Astrocyte (in vitro differentiated cells and primary cell): ENCODE measurements at regions not wholly inside any gene's neighbourhood (a gene's known extent, or its start where the extent isn't known, plus 50 kb on each side); places are given as distances from the start of the nearest gene placed in this dataset.

Source experiments
- DNase-seq: peaks from one replicate; pipeline ENCODE4 v3.0.0-alpha.2; 2010; ENCODE audit warnings: low read depth
- FAIRE-seq: peaks from 2 replicates; lab custom pipeline; 2011; peaks lifted over from hg19 to GRCh38; lab: Jason Lieb, UNC
- H2AFZ ChIP-seq: 2 replicates; pipeline ENCODE4 v1.6.0; 2012; ENCODE audit warnings: low read depth, low read length, inconsistent platforms
- H3K27ac ChIP-seq: 2 replicates; pipeline ENCODE4 v1.5.1; 2011; ENCODE audit warnings: low read depth, low read length, inconsistent platforms
- H3K27me3 ChIP-seq: 2 replicates; pipeline ENCODE4 v1.6.0; 2011; ENCODE audit warnings: low read length, inconsistent platforms; ENCODE audit not compliant: insufficient read depth
- H3K36me3 ChIP-seq: 2 replicates; pipeline ENCODE4 v1.5.1; 2011; ENCODE audit warnings: low read length, inconsistent platforms; ENCODE audit not compliant: insufficient read depth
- H3K4me1 ChIP-seq: 2 replicates; pipeline ENCODE4 v1.5.1; 2011; ENCODE audit warnings: low read length, inconsistent platforms; ENCODE audit not compliant: insufficient read depth
- H3K4me2 ChIP-seq: 2 replicates; pipeline ENCODE4 v1.6.0; 2012; ENCODE audit warnings: low read length, inconsistent platforms
- H3K4me3 ChIP-seq: 2 replicates; pipeline ENCODE4 v1.5.1; 2011; ENCODE audit warnings: low read depth, mild to moderate bottlenecking, low read length, inconsistent platforms; ENCODE audit not compliant: insufficient read depth
- H3K79me2 ChIP-seq: 2 replicates; pipeline ENCODE4 v1.6.0; 2012; ENCODE audit warnings: mild to moderate bottlenecking, low read length, inconsistent platforms; ENCODE audit not compliant: insufficient read depth
- H3K9ac ChIP-seq: 2 replicates; pipeline ENCODE4 v1.6.0; 2012; ENCODE audit warnings: mild to moderate bottlenecking, low read length, inconsistent platforms
- H3K9me3 ChIP-seq: 2 replicates; pipeline ENCODE4 v1.5.1; 2012; ENCODE audit warnings: low read depth, mild to moderate bottlenecking, low read length, inconsistent platforms; ENCODE audit not compliant: insufficient read depth
- H4K20me1 ChIP-seq: 2 replicates; pipeline ENCODE4 v1.6.0; 2012; ENCODE audit warnings: low read length, inconsistent platforms; ENCODE audit not compliant: insufficient read depth
- H3K27ac Mint-ChIP-seq: one replicate; pipeline ENCODE4 v1.8.0; 2021; ENCODE audit warnings: mild to moderate bottlenecking, mixed read lengths; ENCODE audit not compliant: unreplicated experiment
- H3K27me3 Mint-ChIP-seq: one replicate; pipeline ENCODE4 v1.8.0; 2021; ENCODE audit warnings: low read depth, mixed read lengths; ENCODE audit not compliant: unreplicated experiment
- H3K36me3 Mint-ChIP-seq: one replicate; pipeline ENCODE4 v1.8.0; 2021; ENCODE audit warnings: low read depth, mixed read lengths; ENCODE audit not compliant: unreplicated experiment
- H3K4me1 Mint-ChIP-seq: one replicate; pipeline ENCODE4 v1.8.0; 2021; ENCODE audit warnings: low read depth, mixed read lengths; ENCODE audit not compliant: unreplicated experiment
- H3K4me3 Mint-ChIP-seq: one replicate; pipeline ENCODE4 v1.8.0; 2021; ENCODE audit warnings: mild to moderate bottlenecking, moderate library complexity, mixed read lengths; ENCODE audit not compliant: unreplicated experiment
- H3K9me3 Mint-ChIP-seq: one replicate; pipeline ENCODE4 v1.8.0; 2021; ENCODE audit warnings: mild to moderate bottlenecking, mixed read lengths; ENCODE audit not compliant: unreplicated experiment
- CTCF ChIP-seq: IDR thresholded peaks from 2 replicates; pipeline ENCODE4 v1.5.1; 2011; ENCODE audit warnings: low read depth, mild to moderate bottlenecking, inconsistent platforms, low read length, moderate library complexity; ENCODE audit not compliant: insufficient read depth
- EZH2 ChIP-seq: IDR thresholded peaks from 2 replicates; pipeline ENCODE4 v1.6.1; 2012; ENCODE audit warnings: mild to moderate bottlenecking, low read length, inconsistent platforms; ENCODE audit not compliant: insufficient read depth

GRCh38 chr1:68651115-68651514 is 154.2 kb upstream of the DEPDC1 start:
- no peak for FAIRE-seq
- H3K36me3 ChIP-seq, result no peaks in the 10 kb centered on the region

GRCh38 chr1:68653882-68654281 is 157.0 kb upstream of the DEPDC1 start:
- Histone ChIP-seq H3K4me3 (no peak overlapping the region), H3K79me2 (no peaks in the 10 kb centered on the region), H2AFZ (no peak overlapping the region), H3K9me3 (no peaks in the 10 kb centered on the region), H3K36me3 (no peaks in the 10 kb centered on the region), H3K27me3 (no peaks in the 10 kb centered on the region), H3K9ac (no peak overlapping the region), H3K4me1 (no peaks in the 10 kb centered on the region), H4K20me1 (no peaks in the 10 kb centered on the region), H3K4me2 (no peak overlapping the region), H3K27ac (no peak overlapping the region)
- H3K4me1 Mint-ChIP-seq, result no peaks in the 10 kb centered on the region
- no peaks in the 10 kb centered on the region for H3K9me3 Mint-ChIP-seq
- no peaks in the 10 kb centered on the region for H3K27me3 Mint-ChIP-seq
- H3K27ac Mint-ChIP-seq, result no peak overlapping the region
- no peak for TF ChIP-seq CTCF
- TF ChIP-seq EZH2, result no peak
- no peak for FAIRE-seq
- DNase-seq, result no peak
- no peaks in the 10 kb centered on the region for H3K36me3 Mint-ChIP-seq
- H3K4me3 Mint-ChIP-seq, result no peak overlapping the region

More at GRCh38 chr1:68651115-68651514, 154.2 kb upstream of the DEPDC1 start:
- no peak overlapping the region for H2AFZ ChIP-seq
- Mint-ChIP-seq H3K9me3 (no peaks in the 10 kb centered on the region), H3K27me3 (no peaks in the 10 kb centered on the region), H3K27ac (no peak overlapping the region), H3K36me3 (no peaks in the 10 kb centered on the region), H3K4me1 (no peaks in the 10 kb centered on the region), H3K4me3 (no peak overlapping the region)
- H3K79me2 ChIP-seq, result no peaks in the 10 kb centered on the region
- H4K20me1 ChIP-seq, result no peaks in the 10 kb centered on the region
- no peak overlapping the region for H3K9ac ChIP-seq
- H3K4me3 ChIP-seq, result no peak overlapping the region
- no peaks in the 10 kb centered on the region for H3K27me3 ChIP-seq
- no peaks in the 10 kb centered on the region for H3K9me3 ChIP-seq
- TF ChIP-seq CTCF (no peak), EZH2 (no peak)
- DNase-seq, result no peak
- H3K4me1 ChIP-seq, result no peaks in the 10 kb centered on the region
- H3K4me2 ChIP-seq, result no peak overlapping the region
- H3K27ac ChIP-seq, result no peak overlapping the region

GRCh38 chr1:68673771-68674170 is 176.9 kb upstream of the DEPDC1 start:
- Histone ChIP-seq H3K4me3 (no peak overlapping the region), H2AFZ (no peak overlapping the region), H3K27me3 (no peaks in the 10 kb centered on the region), H3K4me2 (no peak overlapping the region), H3K36me3 (no peaks in the 10 kb centered on the region), H3K9ac (no peak overlapping the region), H3K9me3 (no peaks in the 10 kb centered on the region), H3K27ac (no peak overlapping the region), H4K20me1 (no peaks in the 10 kb centered on the region), H3K4me1 (no peaks in the 10 kb centered on the region), H3K79me2 (no peaks in the 10 kb centered on the region)
- FAIRE-seq, result no peak
- Mint-ChIP-seq H3K9me3 (no peaks in the 10 kb centered on the region), H3K27me3 (no peaks in the 10 kb centered on the region), H3K27ac (no peak overlapping the region), H3K4me1 (no peaks in the 10 kb centered on the region), H3K36me3 (no peaks in the 10 kb centered on the region), H3K4me3 (no peak overlapping the region)
- TF ChIP-seq CTCF (no peak), EZH2 (no peak)
- DNase-seq, result no peak
